HCT116 (cell line): ENCODE measurements at regions not wholly inside any gene's neighbourhood (a gene's known extent, or its start where the extent isn't known, plus 50 kb on each side); places are given as distances from the start of the nearest gene placed in this dataset.

Source experiments
- ATAC-seq: fragments of 200-7000 bp; cut with Tn5 transposase; 2 replicates; pipeline ENCODE4 v1.9.1; 2020; ENCODE audit warnings: mild to moderate bottlenecking, moderate library complexity
- BruUV-seq: library from RNA; stranded (reverse); fragments of 400-500 nt; replicated peaks from 2 replicates; lab custom pipeline; 2021; lab: Mats Ljungman, UMichigan
- CTCF ChIA-PET: fragments of 300-600 bp; sonication (Branson Sonifier 250); formaldehyde crosslinking; loops from one replicate; lab custom pipeline; 2021; ENCODE audit warnings: antibody characterized with exemption; lab: Charles Lee
- POLR2A ChIA-PET: fragments of 300-600, 350-600 bp; sonication (Branson Sonifier 250); formaldehyde crosslinking; loops from one replicate; lab custom pipeline; 2021; ENCODE audit warnings: antibody characterized with exemption; lab: Charles Lee
- RAD21 ChIA-PET, 2 experiments: fragments of 300-600 bp; sonication (Branson Sonifier 250); formaldehyde crosslinking; loops; one replicate each; lab custom pipeline; 2023; ENCODE audit warnings: low total read pairs in 2 of 2; ENCODE audit not compliant: uncharacterized antibody in 2 of 2, unreplicated experiment in 2 of 2, low non-redundant PET in 1 of 2; lab: Charles Lee
- DNase-seq: peaks from one replicate; pipeline ENCODE4 v3.0.0-alpha.2; 2010; ENCODE audit warnings: low read depth, low spot score
- H2AFZ ChIP-seq: fragments of 200-600 bp; shearing (Covaris generic), sonication (generic); 2 replicates; pipeline ENCODE4 v1.6.1; 2017; ENCODE audit warnings: low read depth, mixed run types, mixed read lengths, antibody characterized with exemption, low read length; ENCODE audit not compliant: poor library complexity, severe bottlenecking
- H3K27ac ChIP-seq: 2 replicates; pipeline ENCODE4 v1.5.1; 2012; ENCODE audit warnings: low read depth, low read length
- H3K27me3 ChIP-seq: fragments of 200-600 bp; sonication (generic); 2 replicates; pipeline ENCODE4 v1.6.1; 2016; ENCODE audit warnings: mixed run types, low read length, mixed read lengths; ENCODE audit not compliant: insufficient read depth
- H3K36me3 ChIP-seq, 2 experiments: fragments of 200-500 bp in 1 of 2; fragments of 200-600 bp in 1 of 2; sonication (Bioruptor generic) in 1 of 2; sonication (generic) in 1 of 2; 2 replicates each; pipeline versions ENCODE4 v1.5.1 to v1.6.1; 2014 to 2016; ENCODE audit warnings: low read length in 2 of 2, inconsistent platforms in 1 of 2, mixed read lengths in 1 of 2, mixed run types in 1 of 2; ENCODE audit not compliant: insufficient read depth in 2 of 2, control insufficient read depth in 1 of 2
- H3K4me1 ChIP-seq, 2 experiments: fragments of 200-600 bp in 1 of 2; sonication (generic) in 1 of 2; 2 replicates each; pipeline versions ENCODE4 v1.5.1 to v1.6.1; 2012 to 2017; ENCODE audit warnings: low read length in 2 of 2, inconsistent platforms in 1 of 2, mild to moderate bottlenecking in 1 of 2, mixed read lengths in 1 of 2, mixed run types in 1 of 2, moderate library complexity in 1 of 2; ENCODE audit not compliant: insufficient read depth in 2 of 2, control insufficient read depth in 1 of 2
- H3K4me2 ChIP-seq: fragments of 200-600 bp; sonication (generic); 2 replicates; pipeline ENCODE4 v1.6.1; 2017; ENCODE audit warnings: mixed run types, low read length, mixed read lengths
- H3K4me3 ChIP-seq, 2 experiments: fragments of 200-600 bp in 1 of 2; sonication (generic) in 1 of 2; replicated peaks in 1 of 2; 2 replicates each; pipeline ENCODE4 v1.5.1; 2011 to 2016; ENCODE audit warnings: low read length in 2 of 2, control low read depth in 1 of 2, low read depth in 1 of 2, mild to moderate bottlenecking in 1 of 2, mixed read lengths in 1 of 2, mixed run types in 1 of 2
- H3K79me2 ChIP-seq: fragments of 200-600 bp; sonication (generic); 2 replicates; pipeline ENCODE4 v1.6.1; 2017; ENCODE audit warnings: mild to moderate bottlenecking, mixed run types, low read length, moderate library complexity, mixed read lengths; ENCODE audit not compliant: insufficient read depth
- H3K9ac ChIP-seq: fragments of 200-600 bp; sonication (generic); 2 replicates; pipeline ENCODE4 v1.6.1; 2016; ENCODE audit warnings: low read length, mixed read lengths
- H3K9me2 ChIP-seq: fragments of 200-600 bp; sonication (generic), shearing (Covaris generic); 2 replicates; pipeline ENCODE4 v1.6.1; 2017; ENCODE audit warnings: mixed run types, mild to moderate bottlenecking, moderate library complexity; ENCODE audit not compliant: insufficient read depth
- H3K9me3 ChIP-seq, 2 experiments: fragments of 200-500 bp in 1 of 2; fragments of 200-600 bp in 1 of 2; sonication (Bioruptor generic) in 1 of 2; sonication (generic) in 1 of 2; 2 replicates each; pipeline ENCODE4 v1.6.1; 2014 to 2017; ENCODE audit warnings: low read length in 2 of 2, mixed read lengths in 2 of 2, inconsistent platforms in 1 of 2, low read depth in 1 of 2, mild to moderate bottlenecking in 1 of 2, mixed run types in 1 of 2, moderate library complexity in 1 of 2; ENCODE audit not compliant: control insufficient read depth in 1 of 2, insufficient read depth in 1 of 2
- H4K20me1 ChIP-seq: fragments of 200-600 bp; sonication (generic), shearing (Covaris generic); 2 replicates; pipeline ENCODE4 v1.6.1; 2017; ENCODE audit warnings: mixed run types, mild to moderate bottlenecking, moderate library complexity; ENCODE audit not compliant: insufficient read depth
- CBX3 ChIP-seq: IDR thresholded peaks from 2 replicates; pipeline ENCODE4 v1.6.1; 2012; ENCODE audit warnings: low read depth
- CEBPB ChIP-seq: IDR thresholded peaks from 2 replicates; pipeline ENCODE4 v1.6.1; 2012; ENCODE audit warnings: low read depth
- CTCF ChIP-seq, 3 experiments: fragments of 200-600 bp in 1 of 3; sonication (generic) in 1 of 3; IDR thresholded peaks in 2 of 3; conservative IDR thresholded peaks in 1 of 3; 2 replicates each; pipeline ENCODE4 v1.5.1; 2012 to 2017; ENCODE audit warnings: low read depth in 2 of 3, low read length in 2 of 3, antibody characterized with exemption in 1 of 3, borderline replicate concordance in 1 of 3, control low read depth in 1 of 3, mild to moderate bottlenecking in 1 of 3, mixed read lengths in 1 of 3, mixed run types in 1 of 3, moderate library complexity in 1 of 3; ENCODE audit not compliant: insufficient read depth in 1 of 3
- EGR1 ChIP-seq: IDR thresholded peaks from 2 replicates; pipeline ENCODE4 v1.6.1; 2012; ENCODE audit warnings: low read depth
- ELF1 ChIP-seq: IDR thresholded peaks from 2 replicates; pipeline ENCODE4 v1.6.1; 2012; ENCODE audit warnings: low read depth, borderline replicate concordance
- EZH2 ChIP-seq: fragments of 200-600 bp; sonication (generic); IDR thresholded peaks from 2 replicates; pipeline ENCODE4 v1.6.1; 2017; ENCODE audit warnings: antibody characterized with exemption, mixed run types
- FOSL1 ChIP-seq: IDR thresholded peaks from 2 replicates; pipeline ENCODE4 v1.6.1; 2012; ENCODE audit warnings: low read depth
- JUND ChIP-seq: IDR thresholded peaks from 2 replicates; pipeline ENCODE4 v1.6.1; 2012
- POLR2A ChIP-seq: IDR thresholded peaks from 2 replicates; pipeline ENCODE4 v1.7.0; 2011; ENCODE audit warnings: borderline replicate concordance; ENCODE audit not compliant: insufficient read depth, insufficient read length; ENCODE audit errors: extremely low read depth
- POLR2AphosphoS5 ChIP-seq: IDR thresholded peaks from 2 replicates; pipeline ENCODE4 v1.6.1; 2011; ENCODE audit warnings: mild to moderate bottlenecking, low read depth, low read length, moderate library complexity
- RAD21 ChIP-seq: IDR thresholded peaks from 2 replicates; pipeline ENCODE4 v1.6.1; 2012; ENCODE audit warnings: low read depth, mild to moderate bottlenecking
- REST ChIP-seq: IDR thresholded peaks from 2 replicates; pipeline ENCODE4 v1.6.1; 2012; ENCODE audit warnings: low read depth
- SIN3A ChIP-seq: IDR thresholded peaks from 2 replicates; pipeline ENCODE4 v1.6.1; 2012; ENCODE audit warnings: low read depth
- SP1 ChIP-seq: IDR thresholded peaks from 2 replicates; pipeline ENCODE4 v1.6.1; 2012; ENCODE audit warnings: low read depth
- SRF ChIP-seq: IDR thresholded peaks from 2 replicates; pipeline ENCODE4 v1.6.1; 2012; ENCODE audit warnings: low read depth
- TCF7L2 ChIP-seq: IDR thresholded peaks from 2 replicates; pipeline ENCODE4 v1.7.0; 2011; ENCODE audit warnings: borderline replicate concordance, inconsistent platforms; ENCODE audit not compliant: insufficient read depth, insufficient read length; ENCODE audit errors: extremely low read depth
- ZBTB33 ChIP-seq: IDR thresholded peaks from 2 replicates; pipeline ENCODE4 v1.6.1; 2011; ENCODE audit warnings: mild to moderate bottlenecking, low read length, moderate library complexity; ENCODE audit not compliant: insufficient replicate concordance; ENCODE audit errors: extremely low read depth
- ZFX ChIP-seq: fragments of 450-650 bp; IDR thresholded peaks from 2 replicates; pipeline ENCODE4 v1.6.1; 2017
- ZNF274 ChIP-seq: fragments of 200-500 bp; sonication (Bioruptor generic); IDR thresholded peaks from 2 replicates; pipeline ENCODE4 v1.6.1; 2014; ENCODE audit warnings: mild to moderate bottlenecking, low read depth, low read length, inconsistent platforms
- intact Hi-C: fragments of 100-400 bp; cut with micrococcal nuclease; formaldehyde crosslinking; loops from 2 replicates; pipeline ENCODE4 v1.10.0; 2022

DNA sequence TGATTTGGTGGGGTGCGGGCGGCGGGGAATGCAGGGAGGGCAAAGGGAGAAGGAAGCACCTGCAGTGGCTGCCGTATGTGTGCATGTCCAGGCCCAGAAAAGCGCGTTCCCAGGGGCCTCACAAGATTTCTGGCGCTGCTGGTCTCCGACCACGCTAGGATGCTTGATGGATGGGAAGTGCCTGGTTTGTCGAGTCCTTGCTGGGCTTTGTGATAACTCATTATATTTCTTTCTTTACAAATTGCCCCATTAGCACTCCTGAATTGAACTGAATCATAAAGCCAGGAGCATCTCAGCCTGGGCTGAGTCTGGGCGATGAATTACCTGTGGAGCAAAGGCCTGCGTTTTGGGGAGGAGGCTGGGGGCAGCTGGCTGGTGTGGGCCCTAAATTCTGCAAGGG lies 69.2 kb upstream of the LMO1 start (continued):
- TF ChIP-seq ZBTB33 = no peak
- TF ChIP-seq ELF1 = no peak
- TF ChIP-seq FOSL1 = no peak
- no peak for TF ChIP-seq SRF
- no peak for TF ChIP-seq JUND
- no peak for TF ChIP-seq SP1
- TF ChIP-seq RAD21 = no peak

GRCh38 chr11:8332196-8332595 lies 68.5 kb upstream of the LMO1 start:
- BruUV-seq = no TSS peak
- RAD21 ChIA-PET = no interaction called here
- TF ChIP-seq SIN3A (no peak), ZFX (no peak), RAD21 (no peak), JUND (no peak), POLR2A (no peak), CEBPB (no peak), ZNF274 (no peak), EGR1 (no peak), SP1 (no peak), REST (no peak), FOSL1 (no peak), EZH2 (no peak), TCF7L2 (no peak), CBX3 (no peak), ELF1 (no peak), POLR2AphosphoS5 (no peak), CTCF (IDR thresholded peaks at IDR 0.05 in 2 of 3, conservative IDR thresholded peaks at IDR 0.05 in 1 of 3; ENCODE audit: borderline replicate concordance in 1 of 3, insufficient read depth in 1 of 3, low read depth in 2 of 3, low read length in 2 of 3) (no peak)
- TF ChIP-seq, all 23 proteins: peak for 0
- no peak overlapping the region for H2AFZ ChIP-seq
- intact Hi-C loops = no loop called here
- ChIA-PET CTCF (no interaction called here), POLR2A (no interaction called here)
- no peaks in the 10 kb centered on the region for H3K36me3 ChIP-seq
- H3K9me2 ChIP-seq = no peaks in the 10 kb centered on the region
- H3K9me3 ChIP-seq = no peaks in the 10 kb centered on the region
- DNase-seq = no peak
- H3K4me3 ChIP-seq = no peak overlapping the region
- H3K79me2 ChIP-seq = no peaks in the 10 kb centered on the region
- H4K20me1 ChIP-seq = no peaks in the 10 kb centered on the region
- no peaks in the 10 kb centered on the region for H3K27me3 ChIP-seq
- H3K27ac ChIP-seq = no peak overlapping the region
- H3K4me2 ChIP-seq = no peak overlapping the region
- H3K4me1 ChIP-seq = peaks cover 6 to 30% of the 10 kb centered on the region in 2 experiments
- H3K9ac ChIP-seq = no peak overlapping the region
- no peak for ATAC-seq
